Thymus (tissue), 11 donors: ENCODE measurements at regions not wholly inside any gene's neighbourhood (a gene's known extent, or its start where the extent isn't known, plus 50 kb on each side); places are given as distances from the start of the nearest gene placed in this dataset.

ENCODE experiments used
- DNase-seq, 9 donors: peaks; one replicate each; pipeline ENCODE4 v3.0.0-alpha.2; 2013; ENCODE audit warnings: low spot score in 9 of 9, low read depth in 6 of 9, missing footprints in 1 of 9
- H3K27ac ChIP-seq, 2 donors: one replicate each; pipeline ENCODE4 v1.5.1; 2013; ENCODE audit warnings: control low read depth in 1 of 2, low read depth in 1 of 2, low read length in 1 of 2, mild to moderate bottlenecking in 1 of 2, moderate library complexity in 1 of 2
- H3K27me3 ChIP-seq, 2 donors: one replicate each; pipeline ENCODE4 v1.5.1; 2013; ENCODE audit warnings: low read length in 1 of 2; ENCODE audit not compliant: control insufficient read depth in 2 of 2, insufficient read depth in 1 of 2
- H3K36me3 ChIP-seq, 2 donors: one replicate each; pipeline ENCODE4 v1.5.1; 2013; ENCODE audit warnings: low read length in 1 of 2, mild to moderate bottlenecking in 1 of 2, moderate library complexity in 1 of 2; ENCODE audit not compliant: control insufficient read depth in 2 of 2, insufficient read depth in 2 of 2
- H3K4me1 ChIP-seq, 2 donors: one replicate each; pipeline ENCODE4 v1.5.1; 2013; ENCODE audit warnings: low read length in 2 of 2; ENCODE audit not compliant: control insufficient read depth in 2 of 2, insufficient read depth in 2 of 2
- H3K4me3 ChIP-seq, 2 donors: one replicate each; pipeline ENCODE4 v1.5.1; 2013; ENCODE audit warnings: low read length in 2 of 2, control low read depth in 1 of 2, mild to moderate bottlenecking in 1 of 2
- H3K9me3 ChIP-seq, 2 donors: one replicate each; pipeline ENCODE4 v1.5.1; 2013; ENCODE audit warnings: low read length in 1 of 2, mild to moderate bottlenecking in 1 of 2; ENCODE audit not compliant: control insufficient read depth in 2 of 2, insufficient read depth in 1 of 2
- WGBS: extraction: QIAGEN DNeasy Blood & Tissue Kit; methylation state at CpG from one replicate; pipeline ENCODE4 v1.1.7; 2013; 5-methylcytosine and 5-hydroxymethylcytosine counted together
- donor health status: healthy.

DNA sequence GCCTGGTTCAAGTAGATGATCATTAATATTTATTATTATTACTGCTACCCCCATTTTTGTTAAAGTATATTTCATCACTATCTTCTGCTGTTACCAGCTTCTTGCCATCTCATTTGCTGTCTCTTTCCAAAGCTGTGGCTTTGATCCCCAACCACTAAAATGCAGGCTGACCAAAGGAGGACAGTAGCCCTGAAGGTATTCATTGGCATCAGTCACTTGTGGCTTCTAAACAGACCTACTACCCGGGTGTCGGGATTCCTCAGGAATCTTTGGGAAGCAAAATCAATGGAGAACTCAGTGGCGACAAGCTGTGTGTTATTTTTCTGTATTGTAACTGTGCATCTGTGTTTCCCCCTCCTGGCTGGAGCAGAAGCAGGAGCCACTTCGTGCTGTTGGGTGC is 379.2 kb upstream of the ERCC4 start:
- 88% methylated on average over 4 of the region's 4 CpGs for WGBS
- no peaks in the 10 kb centered on the region for H3K9me3 ChIP-seq
- H3K36me3 ChIP-seq: no peaks in the 10 kb centered on the region
- no peaks in the 10 kb centered on the region for H3K4me1 ChIP-seq
- no peaks in the 10 kb centered on the region for H3K27me3 ChIP-seq
- no peak overlapping the region for H3K4me3 ChIP-seq
- no peak overlapping the region for H3K27ac ChIP-seq
- DNase-seq: no peak

- Histone ChIP-seq H3K4me1 (no peaks in the 10 kb centered on the region), H3K36me3 (no peaks in the 10 kb centered on the region), H3K9me3 (no peaks in the 10 kb centered on the region), H3K27me3 (no peaks in the 10 kb centered on the region), H3K4me3 (no peak overlapping the region), H3K27ac (no peak overlapping the region)
- no peak for DNase-seq
- 86% methylated on average over 2 of the region's 2 CpGs for WGBS
These were observed 377.7 kb upstream of the ERCC4 start for GRCh38 chr16:13542284-13542683.

- H3K36me3 ChIP-seq: no peaks in the 10 kb centered on the region
These were observed 376.1 kb upstream of the ERCC4 start for GRCh38 chr16:13543850-13544249.

GRCh38 chr16:13545271-13545670 is 374.7 kb upstream of the ERCC4 start:
- Histone ChIP-seq H3K27ac (no peak overlapping the region), H3K27me3 (no peaks in the 10 kb centered on the region), H3K4me3 (no peak overlapping the region), H3K9me3 (no peaks in the 10 kb centered on the region), H3K36me3 (no peaks in the 10 kb centered on the region), H3K4me1 (no peaks in the 10 kb centered on the region)
- WGBS: 94% methylated on average over 2 of the region's 2 CpGs
- no peak for DNase-seq

More at GRCh38 chr16:13543850-13544249, 376.1 kb upstream of the ERCC4 start:
- H3K27me3 ChIP-seq: no peaks in the 10 kb centered on the region
- no peaks in the 10 kb centered on the region for H3K9me3 ChIP-seq
- H3K27ac ChIP-seq: no peak overlapping the region
- no peaks in the 10 kb centered on the region for H3K4me1 ChIP-seq
- no peak for DNase-seq
- WGBS: 10% methylated on average over 1 of the region's 1 CpG
- H3K4me3 ChIP-seq: no peak overlapping the region

- Histone ChIP-seq H3K4me1 (no peaks in the 10 kb centered on the region), H3K36me3 (no peaks in the 10 kb centered on the region), H3K27me3 (no peaks in the 10 kb centered on the region), H3K27ac (no peak overlapping the region), H3K9me3 (no peaks in the 10 kb centered on the region), H3K4me3 (no peak overlapping the region)
- 92% methylated on average over 6 of the region's 6 CpGs for WGBS
- no peak for DNase-seq
These were observed 369.7 kb upstream of the ERCC4 start for GRCh38 chr16:13550254-13550653.

- DNase-seq: no peak
- Histone ChIP-seq H3K4me3 (no peak overlapping the region), H3K27me3 (no peaks in the 10 kb centered on the region), H3K36me3 (no peaks in the 10 kb centered on the region), H3K4me1 (no peaks in the 10 kb centered on the region), H3K27ac (no peak overlapping the region), H3K9me3 (no peaks in the 10 kb centered on the region)
- 80% methylated on average over 15 of the region's 15 CpGs for WGBS
These were observed 367.6 kb upstream of the ERCC4 start for GRCh38 chr16:13552062-13552959.

DNA sequence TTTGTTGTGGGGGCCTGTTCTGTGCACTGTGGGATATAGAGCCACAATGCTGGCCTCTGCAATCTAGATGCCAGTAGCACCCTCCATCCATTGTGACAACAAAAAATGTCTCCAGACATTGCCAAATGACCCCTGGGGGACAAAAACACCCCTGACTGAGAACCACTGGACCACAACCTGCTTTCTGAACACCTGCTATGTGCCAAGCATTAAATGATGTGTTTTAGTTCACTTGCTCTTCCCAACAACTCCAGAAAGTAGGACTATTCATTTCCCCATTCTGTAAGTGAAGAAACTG is 367.0 kb upstream of the ERCC4 start:
- Histone ChIP-seq H3K4me3 (no peak overlapping the region), H3K36me3 (no peaks in the 10 kb centered on the region), H3K4me1 (no peaks in the 10 kb centered on the region), H3K27ac (no peak overlapping the region), H3K27me3 (no peaks in the 10 kb centered on the region), H3K9me3 (no peaks in the 10 kb centered on the region)
- no peak for DNase-seq

GRCh38 chr16:13553453-13553985 is 366.4 kb upstream of the ERCC4 start:
- no peak for DNase-seq
- H3K36me3 ChIP-seq: no peaks in the 10 kb centered on the region
- H3K4me3 ChIP-seq: no peak overlapping the region
- no peaks in the 10 kb centered on the region for H3K4me1 ChIP-seq
- H3K9me3 ChIP-seq: no peaks in the 10 kb centered on the region
- WGBS: 86% methylated on average over 6 of the region's 6 CpGs
- H3K27me3 ChIP-seq: no peaks in the 10 kb centered on the region
- no peak overlapping the region for H3K27ac ChIP-seq

- Histone ChIP-seq H3K4me3 (no peak overlapping the region), H3K36me3 (no peaks in the 10 kb centered on the region), H3K27ac (no peak overlapping the region), H3K27me3 (no peaks in the 10 kb centered on the region), H3K4me1 (no peaks in the 10 kb centered on the region), H3K9me3 (no peaks in the 10 kb centered on the region)
- no peak for DNase-seq
These were observed 365.9 kb upstream of the ERCC4 start for GRCh38 chr16:13554005-13554404.
